NK-92 treated with Interleukin-12 subunit alpha and Interleukin-12 subunit beta, amount 100 ng/mL, for 24 hours (cell line): ENCODE measurements at regions not wholly inside any gene's neighbourhood (a gene's known extent, or its start where the extent isn't known, plus 50 kb on each side); places are given as distances from the start of the nearest gene placed in this dataset.
"Not testable (repeated sequence)": the region's sequence is repeated elsewhere in the genome, so short reads cannot be mapped to it uniquely, and the experiment has no call there.

Source experiments
- DNase-seq: peaks from one replicate; lab custom pipeline; 2025; lab: John Stamatoyannopoulos, UW

DNA sequence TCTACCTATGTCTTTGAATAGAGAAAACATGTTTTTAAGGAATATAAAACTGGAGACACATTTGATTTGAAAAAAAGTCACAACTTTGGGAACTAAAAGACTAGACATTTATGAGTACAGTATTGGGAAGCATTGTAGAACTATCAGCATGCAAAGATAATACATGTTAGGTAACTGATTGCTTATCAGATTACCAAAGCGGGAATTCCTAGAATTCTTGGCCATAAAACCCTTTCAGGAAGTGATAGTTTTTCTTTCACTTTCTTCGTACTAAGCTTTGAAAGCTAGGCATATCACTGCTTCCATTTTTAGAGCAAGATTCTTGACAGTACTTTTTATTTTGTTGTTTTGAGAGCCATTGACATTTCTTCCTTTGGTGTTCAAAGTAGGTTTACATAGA, 646.6 kb upstream of the PITX2 start:
- DNase-seq, result no peak

DNA sequence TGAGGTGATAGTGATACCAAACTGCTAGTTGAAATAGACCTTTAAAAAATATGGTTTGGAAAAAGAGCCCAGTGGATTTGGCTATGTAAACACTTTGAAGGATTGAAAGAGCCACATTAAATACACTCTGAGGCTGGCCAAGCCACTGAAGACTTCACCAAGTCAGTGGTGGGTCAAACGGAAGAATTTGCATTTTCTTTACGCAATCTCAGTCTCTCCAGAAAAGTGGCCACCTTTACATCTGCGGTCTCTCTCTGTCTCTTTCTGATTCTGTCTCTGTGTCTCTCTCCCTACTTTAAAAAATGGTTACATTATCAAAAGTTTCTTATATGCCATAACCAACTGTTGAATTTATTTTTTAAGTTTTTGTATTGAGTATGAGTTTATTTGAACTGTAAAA, 651.2 kb upstream of the PITX2 start:
- no peak for DNase-seq

DNA sequence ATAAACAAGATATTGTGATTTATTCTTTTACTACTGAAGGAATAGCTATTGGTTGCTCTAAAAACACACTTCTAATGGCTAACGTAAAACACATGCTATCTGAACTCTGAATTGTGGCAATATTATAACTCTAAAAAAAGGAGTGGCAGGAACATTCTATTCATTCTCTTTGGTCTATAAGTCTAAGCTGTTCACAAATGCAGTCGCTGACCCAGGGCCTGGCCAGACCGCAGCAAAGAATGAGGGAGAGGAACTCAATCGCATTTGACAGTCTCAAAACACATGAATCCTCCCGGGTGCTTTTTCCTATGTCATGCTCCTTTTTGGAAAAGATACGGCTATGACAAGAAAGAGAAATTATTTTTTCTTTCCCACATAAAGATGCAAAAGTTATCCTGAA, 651.6 kb upstream of the PITX2 start:
- no peak for DNase-seq

DNA sequence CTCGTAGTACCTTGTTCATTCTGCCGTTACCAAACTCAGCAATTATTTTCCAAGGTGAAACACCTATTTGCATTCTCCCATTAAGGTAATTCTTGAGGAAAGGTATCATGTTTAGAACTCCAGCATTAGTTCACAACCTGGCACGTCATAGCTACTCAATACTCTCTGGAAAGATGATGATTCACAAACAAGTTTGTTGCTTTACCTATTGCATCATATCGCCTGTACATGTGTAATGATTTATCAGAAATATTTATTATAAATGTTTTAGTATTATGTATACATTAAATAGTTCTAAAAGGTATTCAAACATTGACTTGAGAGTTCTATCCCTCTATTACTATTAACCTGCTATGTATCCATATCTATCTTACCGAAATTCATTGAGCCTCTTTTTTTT, 658.3 kb upstream of the PITX2 start:
- no peak for DNase-seq

DNA sequence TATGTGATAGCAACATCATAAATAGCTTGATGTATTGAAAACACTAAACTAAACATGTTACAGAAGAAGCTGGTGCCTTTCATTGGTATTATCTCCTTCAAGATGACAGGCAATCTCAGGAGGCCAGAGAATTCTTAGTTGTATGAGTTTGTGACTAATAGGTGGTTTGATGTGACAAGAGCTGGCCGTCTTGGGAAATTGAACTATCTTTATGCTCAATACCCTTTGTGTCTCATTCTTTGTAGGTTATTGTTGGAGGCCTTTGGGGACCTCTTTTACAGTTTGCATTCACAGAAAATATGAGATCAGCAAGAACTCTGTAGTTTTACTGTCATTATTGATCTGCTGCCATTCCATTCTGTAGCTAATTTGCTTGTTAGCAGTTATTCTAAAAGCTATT, 659.2 kb upstream of the PITX2 start:
- DNase-seq, result no peak

DNA sequence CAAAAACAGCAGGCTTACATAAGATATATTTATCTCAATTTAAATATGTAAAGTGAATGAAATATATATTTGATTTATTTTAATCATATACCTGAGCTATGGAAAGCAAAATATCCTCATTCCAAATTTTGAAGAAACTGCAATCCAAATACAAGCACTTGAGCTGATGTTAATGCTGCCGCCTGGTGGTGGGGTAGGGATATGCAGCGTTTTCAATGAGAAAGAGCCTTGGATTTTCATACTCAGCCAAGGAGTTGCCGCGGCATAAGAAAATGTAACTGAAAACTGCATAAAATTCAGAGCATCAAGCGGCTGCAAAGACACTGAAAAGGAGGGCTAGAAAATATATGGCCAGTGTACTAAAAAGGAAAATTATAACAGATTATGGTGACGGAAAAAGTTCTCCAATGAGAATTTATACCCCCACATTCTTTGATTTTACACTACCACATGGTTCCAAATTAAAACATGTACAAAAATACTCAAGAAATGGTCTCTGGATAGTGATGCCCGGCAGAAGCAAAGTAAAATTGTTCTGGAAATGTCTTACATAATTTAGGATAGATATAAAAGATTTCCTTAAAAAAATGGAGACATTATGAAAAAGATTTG, 660.3 kb upstream of the PITX2 start:
- DNase-seq, result peak; percentile 3

DNA sequence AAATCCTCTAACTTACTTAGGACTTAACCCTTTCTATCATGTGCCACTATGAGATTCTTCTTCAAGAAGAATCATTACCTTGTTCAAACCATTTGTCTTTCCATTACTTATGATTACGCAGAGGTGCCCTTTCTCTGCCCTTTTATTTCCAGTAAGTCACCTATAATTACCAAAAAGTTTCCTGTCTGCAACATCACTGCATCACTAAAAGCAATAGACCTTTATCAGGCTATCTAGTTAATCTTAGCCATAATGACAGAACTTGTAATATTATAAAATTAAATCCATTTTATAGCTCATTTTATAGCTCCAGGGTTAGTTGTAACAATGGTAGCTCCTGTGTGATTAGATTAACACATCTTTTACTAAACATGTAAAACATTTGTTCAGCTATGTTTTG, 673.6 kb upstream of the PITX2 start:
- no peak for DNase-seq

DNA sequence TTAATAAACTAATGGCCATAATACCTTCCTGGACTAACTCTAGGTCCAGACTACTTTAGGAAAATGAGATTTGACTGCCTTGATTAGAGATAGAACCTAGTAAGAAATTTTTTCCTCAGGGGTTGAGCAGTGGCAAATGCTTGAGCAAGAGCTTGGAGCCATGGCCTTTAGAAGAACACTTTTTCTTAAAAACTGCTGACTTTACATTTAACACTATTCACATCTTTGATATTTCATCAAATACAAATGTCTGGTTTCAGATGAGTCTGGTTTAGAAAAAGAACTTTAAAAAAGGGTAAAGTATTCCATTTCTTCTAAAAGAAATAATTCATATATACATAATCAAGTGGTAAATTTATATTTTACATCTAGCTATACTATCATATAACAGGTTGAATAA, 680.9 kb upstream of the PITX2 start:
- no peak for DNase-seq

DNA sequence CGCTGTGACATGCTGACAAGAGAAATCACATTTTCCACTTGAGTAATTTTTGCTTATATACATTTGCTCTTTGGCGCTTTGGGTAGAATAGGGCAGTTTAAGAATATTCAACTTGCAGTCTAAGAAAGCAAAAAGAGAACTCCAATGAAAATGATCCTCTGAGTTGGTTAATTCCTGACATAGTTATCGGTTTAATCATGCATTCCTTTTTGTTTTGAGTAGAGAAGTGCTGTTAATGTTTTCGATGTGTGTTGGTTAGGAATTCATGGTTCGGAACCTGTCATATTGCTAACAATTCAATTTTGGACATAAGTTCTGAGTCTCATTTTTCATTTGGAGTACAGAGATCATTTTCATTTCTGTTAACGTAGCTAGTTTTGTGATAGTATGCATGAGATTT, 700.6 kb upstream of the PITX2 start:
- no peak for DNase-seq

DNA sequence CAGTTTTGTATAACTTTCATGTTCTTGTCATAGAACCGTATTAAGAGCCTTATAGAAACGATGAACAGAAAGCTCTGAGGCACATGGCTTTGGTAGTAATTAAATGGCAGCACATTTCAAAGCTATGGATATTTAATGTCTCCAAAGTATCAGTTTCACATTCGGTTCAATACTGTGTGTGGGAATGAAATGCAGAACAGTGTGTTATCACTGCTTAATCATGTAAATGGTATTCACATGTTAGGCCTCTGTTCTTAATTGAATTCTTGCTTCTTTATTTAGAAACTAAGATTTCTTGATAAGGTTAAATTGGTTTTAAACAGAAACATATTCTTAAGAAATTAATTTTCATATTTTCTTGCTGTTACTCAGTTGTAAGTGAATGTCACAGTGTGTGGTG, 701.0 kb upstream of the PITX2 start:
- DNase-seq, result no peak

DNA sequence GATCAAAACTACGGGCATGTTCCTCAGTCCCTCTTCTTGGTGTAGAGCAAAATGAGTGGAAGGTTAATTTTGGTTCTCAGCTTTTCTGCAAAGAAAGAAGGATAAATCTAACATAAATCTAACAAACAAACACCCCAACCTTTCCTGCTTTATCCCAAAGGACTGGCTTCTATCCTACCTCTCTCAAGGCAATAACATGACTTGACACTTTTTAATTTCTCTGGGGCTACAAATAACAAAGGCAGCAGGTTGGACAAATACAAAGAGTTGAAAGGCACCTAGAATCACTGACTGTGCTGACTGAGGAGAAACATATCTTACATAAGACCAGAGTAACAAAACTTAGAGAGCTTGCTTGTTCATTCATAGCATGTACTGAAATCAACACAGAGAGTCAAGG, 703.6 kb upstream of the PITX2 start:
- DNase-seq, result no peak

DNA sequence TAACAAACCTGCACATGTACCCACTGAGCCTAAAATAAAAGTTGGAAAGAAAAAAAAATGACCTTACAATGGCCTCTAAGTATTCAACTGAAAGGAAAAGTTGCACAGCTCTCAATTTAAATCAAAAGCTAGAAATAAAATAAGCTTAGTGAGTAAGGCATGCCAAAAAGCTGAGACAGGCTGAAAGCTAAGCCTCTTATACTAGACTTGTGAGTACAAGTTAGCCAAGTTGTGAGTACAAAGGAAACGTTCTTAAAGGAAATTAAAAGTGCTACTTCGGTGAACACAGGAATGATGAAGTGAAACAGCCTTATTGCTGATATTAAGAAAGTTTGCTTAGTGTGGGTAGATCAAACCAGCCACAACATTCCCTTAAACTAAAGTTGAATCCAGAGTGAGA, 707.9 kb upstream of the PITX2 start:
- no peak for DNase-seq

DNA sequence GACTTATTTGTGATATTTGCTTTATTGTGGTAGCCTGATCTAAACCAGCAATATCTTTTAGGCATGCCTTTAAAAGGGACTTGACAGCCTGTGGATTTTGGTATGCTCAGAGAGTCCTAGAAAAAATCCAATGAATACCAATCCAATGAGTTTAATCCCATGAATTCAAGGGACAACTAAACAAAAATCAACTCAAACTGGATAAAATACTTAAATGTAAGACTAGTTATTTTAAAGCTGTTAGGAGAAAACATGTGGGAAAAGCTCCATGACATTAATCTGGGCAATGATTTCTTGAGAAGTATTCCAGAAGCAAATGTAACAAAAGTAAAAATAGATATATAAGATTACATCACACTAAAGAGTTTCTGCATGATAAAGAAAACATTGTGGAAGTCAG, 711.5 kb upstream of the PITX2 start:
- DNase-seq, result no peak

DNA sequence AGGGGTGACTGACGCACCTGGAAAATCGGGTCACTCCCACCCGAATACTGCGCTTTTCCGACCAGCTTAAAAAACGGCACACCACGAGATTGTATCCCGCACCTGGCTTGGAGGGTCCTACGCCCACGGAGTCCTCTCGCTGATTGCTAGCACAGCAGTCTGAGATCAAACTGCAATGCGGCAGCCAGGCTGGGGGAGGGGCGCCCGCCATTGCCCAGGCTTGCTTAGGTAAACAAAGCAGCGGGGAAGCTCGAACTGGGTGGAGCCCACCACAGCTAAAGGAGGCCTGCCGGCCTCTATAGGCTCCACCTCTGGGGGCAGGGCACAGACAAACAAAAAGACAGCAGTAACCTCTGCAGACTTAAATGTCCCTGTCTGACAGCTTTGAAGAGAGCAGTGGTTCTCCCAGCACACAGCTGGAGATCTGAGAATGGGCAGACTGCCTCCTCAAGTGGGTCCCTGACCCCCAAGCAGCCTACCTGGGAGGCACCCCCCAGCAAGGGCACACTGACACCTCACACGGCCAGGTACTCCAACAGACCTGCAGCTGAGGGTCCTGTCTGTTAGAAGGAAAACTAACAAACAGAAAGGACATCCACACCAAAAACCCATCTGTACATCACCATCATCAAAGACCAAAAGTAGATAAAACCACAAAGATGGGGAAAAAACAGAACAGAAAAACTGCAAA, 714.5 kb upstream of the PITX2 start:
- not testable (repeated sequence) for DNase-seq

DNA sequence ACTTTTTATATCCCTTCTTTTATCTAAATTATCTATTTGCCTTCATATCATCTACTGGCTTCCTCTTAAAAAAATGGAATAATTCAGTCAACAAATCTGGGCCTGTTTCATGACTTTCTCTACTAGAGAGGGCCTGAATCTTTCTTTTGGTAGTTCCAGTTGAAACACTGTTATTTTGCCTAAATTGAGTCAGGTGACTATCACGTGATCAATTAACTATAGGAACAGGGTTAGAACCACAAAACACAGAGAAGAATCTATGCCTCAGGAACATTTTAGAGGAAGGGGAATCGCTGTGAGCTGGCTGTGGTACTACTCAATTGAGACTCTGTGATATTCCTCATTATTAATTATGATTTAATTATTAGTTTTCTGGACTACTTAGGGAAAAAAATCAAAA, 736.7 kb upstream of the PITX2 start:
- no peak for DNase-seq

DNA sequence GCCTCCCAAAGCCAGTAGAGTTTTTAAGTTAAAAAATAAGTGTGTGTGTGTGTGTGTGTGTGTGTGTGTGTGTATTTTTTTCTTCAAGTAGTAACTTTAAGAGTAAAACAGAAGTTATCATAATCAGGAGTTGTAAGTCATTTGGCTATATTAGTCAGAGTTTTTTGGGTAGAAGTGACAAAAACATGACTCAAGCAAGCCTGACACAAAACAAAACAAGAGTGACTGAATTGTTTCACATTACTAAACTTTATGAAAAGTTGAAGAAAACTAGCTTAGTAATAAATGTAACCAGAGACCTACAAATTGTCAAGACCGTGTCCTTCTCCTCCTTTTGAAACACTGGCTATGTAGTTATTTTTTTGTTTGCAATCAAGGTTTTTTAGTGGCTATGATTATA, 738.0 kb upstream of the PITX2 start:
- DNase-seq, result no peak

DNA sequence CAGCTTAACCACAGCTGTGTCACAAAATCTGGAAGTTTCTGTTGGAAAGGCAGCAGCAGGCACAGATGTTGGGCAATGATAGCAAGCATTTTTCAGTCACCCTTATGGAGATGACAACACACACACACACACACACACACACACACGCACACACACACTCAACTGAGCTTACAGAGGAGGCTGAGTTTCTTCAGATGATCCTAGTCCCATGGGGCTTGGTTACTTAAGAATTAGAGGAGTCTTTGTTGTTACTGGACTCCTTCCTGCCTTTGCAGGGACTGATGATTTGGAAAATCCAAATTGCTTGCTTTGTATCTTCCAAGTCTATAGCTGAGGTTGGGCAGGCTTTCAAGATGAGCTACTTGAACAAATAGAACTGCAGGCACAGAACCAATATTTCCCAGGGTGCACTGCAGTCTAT, 740.1 kb upstream of the PITX2 start:
- DNase-seq, result no peak

DNA sequence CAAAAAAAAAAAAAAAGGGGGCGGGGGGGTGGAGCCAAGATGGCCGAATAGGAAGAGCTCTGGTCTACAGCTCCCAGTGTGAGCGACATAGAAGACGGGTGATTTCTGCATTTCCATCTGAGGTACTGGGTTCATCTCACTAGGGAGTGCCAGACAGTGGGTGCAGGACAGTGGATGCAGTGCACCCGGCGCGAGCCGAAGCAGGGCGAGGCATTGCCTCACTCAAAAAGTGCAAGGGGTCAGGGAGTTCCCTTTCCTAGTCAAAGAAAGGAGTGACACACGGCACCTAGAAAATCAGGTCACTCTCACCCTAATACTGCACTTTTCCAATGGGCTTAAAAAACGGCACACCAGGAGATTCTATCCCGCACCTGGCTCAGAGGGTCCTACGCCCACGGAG, 755.0 kb upstream of the PITX2 start:
- DNase-seq, result not testable (repeated sequence)

DNA sequence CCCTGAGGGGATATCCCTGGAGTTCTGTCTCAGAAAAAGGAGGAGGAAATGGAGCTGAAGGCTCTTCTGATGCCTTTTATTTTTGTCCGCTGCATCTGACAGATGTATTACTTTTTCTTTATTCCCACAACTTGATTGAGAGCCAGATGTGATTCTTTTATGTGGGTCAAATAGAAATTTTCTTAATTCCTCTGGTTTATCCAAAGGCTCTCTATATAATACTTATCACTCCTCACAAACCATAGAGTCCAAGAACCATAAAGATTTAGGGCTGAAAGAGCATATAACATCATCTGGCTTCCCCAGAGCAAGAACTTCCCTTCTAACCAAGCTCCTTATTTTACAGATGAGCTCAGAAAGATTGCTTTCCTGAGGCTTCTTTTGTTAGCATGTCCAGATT, 756.7 kb upstream of the FAM241A start:
- no peak for DNase-seq

DNA sequence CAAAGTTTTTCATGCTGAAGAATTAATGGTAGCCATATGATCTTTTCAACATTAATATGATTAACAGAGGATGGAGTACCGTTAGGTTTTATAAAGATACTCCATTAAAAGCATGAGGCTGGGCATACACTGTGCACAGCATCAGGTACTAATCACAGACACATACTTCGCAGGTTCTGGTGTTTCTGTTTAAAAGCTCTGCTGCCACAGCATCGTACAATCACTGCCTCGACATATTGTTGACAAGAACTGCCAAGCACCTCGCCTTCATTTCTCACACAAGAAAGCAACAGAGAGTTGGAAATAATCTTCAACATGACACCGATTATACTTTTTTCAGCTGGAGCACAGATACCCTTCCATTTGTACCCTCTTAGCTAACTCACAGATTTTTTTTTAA, 753.4 kb upstream of the FAM241A start:
- DNase-seq, result no peak

DNA sequence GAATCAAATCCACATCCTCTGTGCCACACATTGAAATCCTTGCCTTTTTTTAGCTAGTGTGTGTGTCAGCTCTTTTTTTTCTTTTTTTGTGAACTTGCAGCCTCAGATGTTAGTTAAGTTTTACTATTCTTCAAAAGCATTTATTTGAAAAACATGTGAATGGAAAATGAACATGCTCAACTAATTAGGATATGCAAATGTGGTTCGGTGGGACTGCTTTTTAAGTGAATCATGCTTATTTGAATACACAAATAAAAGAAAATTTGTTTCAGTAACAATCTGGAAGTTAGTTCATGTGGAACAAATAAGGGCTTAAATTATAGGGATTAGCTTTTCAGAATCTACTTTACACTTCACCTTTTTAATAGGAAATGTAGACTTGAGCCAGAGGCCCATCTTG, 751.5 kb upstream of the FAM241A start:
- DNase-seq, result no peak

DNA sequence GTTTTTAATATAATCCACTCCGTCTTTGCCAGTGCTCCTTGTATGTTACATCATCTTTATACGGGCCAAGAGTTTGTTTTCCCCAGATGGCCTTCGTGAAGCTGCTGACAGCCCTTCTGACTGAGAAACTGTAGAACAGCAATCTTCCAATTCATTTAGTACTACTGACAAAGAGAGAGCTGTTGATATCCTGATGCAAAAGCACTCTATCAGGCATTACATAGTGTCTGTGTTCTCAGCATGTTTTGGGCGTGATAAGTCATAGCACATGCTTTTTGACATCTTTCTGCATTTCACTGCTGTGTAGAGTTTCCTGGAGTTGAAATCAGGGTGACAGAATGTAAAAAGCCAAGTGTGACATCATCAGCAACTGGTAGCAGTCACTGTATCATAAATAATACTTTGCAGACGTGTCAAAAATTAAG, 746.3 kb upstream of the FAM241A start:
- DNase-seq, result no peak

DNA sequence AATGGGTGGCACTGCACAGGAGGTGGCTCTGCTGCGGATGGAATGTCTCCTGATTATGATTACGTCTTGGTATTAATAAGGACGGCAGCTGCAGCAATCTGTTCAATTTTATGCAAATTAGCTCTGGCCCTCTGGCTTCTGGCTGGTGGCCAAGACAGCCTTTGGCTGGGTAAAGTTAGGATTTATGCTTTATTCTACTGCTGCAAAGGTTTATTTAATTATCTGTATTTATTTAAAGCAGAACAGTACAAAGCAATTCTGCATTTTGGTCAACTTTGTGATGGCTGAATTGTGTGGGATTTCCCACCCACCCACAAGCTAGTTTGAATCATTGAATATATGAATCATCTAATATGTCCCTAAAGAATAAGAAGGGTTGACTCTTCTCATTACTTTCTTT, 745.6 kb upstream of the FAM241A start:
- no peak for DNase-seq

DNA sequence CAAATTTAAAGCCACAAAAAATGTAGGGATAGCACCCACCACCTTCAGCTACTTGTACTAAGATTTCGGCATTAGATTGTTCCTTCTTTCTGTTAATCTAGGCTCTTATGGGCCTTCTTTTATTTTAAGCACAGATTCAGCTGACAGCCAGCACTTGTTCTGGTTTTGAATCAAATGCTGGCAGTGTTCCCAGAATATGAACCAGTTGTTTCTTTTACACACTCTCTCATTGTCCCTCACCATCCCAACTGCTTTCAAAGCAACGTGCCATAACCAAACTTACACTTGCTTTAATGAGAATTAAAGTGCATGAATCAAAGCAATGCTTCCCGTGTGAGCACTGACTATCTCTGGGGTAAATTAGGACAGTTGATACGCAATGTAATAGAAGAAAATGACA, 744.5 kb upstream of the FAM241A start:
- DNase-seq, result no peak
